GM12878 (cell line): ENCODE measurements at regions not wholly inside any gene's neighbourhood (a gene's known extent, or its start where the extent isn't known, plus 50 kb on each side); places are given as distances from the start of the nearest gene placed in this dataset.

Source experiments
- ATAC-seq: fragments of 200-7000 bp; cut with Tn5 transposase; 3 replicates; pipeline ENCODE4 v1.9.1; 2020; ENCODE audit warnings: mild to moderate bottlenecking, moderate library complexity
- BruUV-seq: library from RNA; stranded (reverse); fragments of 400-500 nt; replicated peaks from 2 replicates; lab custom pipeline; 2021; lab: Mats Ljungman, UMichigan
- CTCF ChIA-PET: fragments of 300-600 bp; sonication (Branson Sonifier 250); formaldehyde crosslinking; extraction: SDS; loops from one replicate; lab custom pipeline; 2021; ENCODE audit warnings: inconsistent platforms; lab: Yijun Ruan, JAX
- POLR2A ChIA-PET: fragments of 350-600 bp; formaldehyde crosslinking; extraction: SDS; loops from one replicate; lab custom pipeline; 2021; ENCODE audit warnings: inconsistent platforms; lab: Charles Lee
- RAD21 ChIA-PET: fragments of 300-600 bp; sonication (Branson Sonifier 250); formaldehyde crosslinking; loops from one replicate; lab custom pipeline; 2023; ENCODE audit warnings: antibody characterized with exemption; ENCODE audit not compliant: unreplicated experiment; lab: Charles Lee
- SMC1A ChIA-PET: fragments of 300-600 bp; sonication (Branson Sonifier 250); formaldehyde crosslinking; loops from one replicate; lab custom pipeline; 2023; ENCODE audit not compliant: unreplicated experiment, uncharacterized antibody; lab: Charles Lee
- DNase-seq: peaks from one replicate; pipeline ENCODE4 v3.0.0-alpha.2; 2011; ENCODE audit warnings: low read depth, low spot score
- FAIRE-seq: peaks from 3 replicates; lab custom pipeline; 2011; peaks lifted over from hg19 to GRCh38; lab: Jason Lieb, UNC
- H2AFZ ChIP-seq: 2 replicates; pipeline ENCODE4 v1.6.0; 2011; ENCODE audit warnings: low read depth, low read length, control low read depth; ENCODE audit not compliant: control insufficient read depth
- H3K27ac ChIP-seq: 2 replicates; pipeline ENCODE4 v1.5.1; 2011; ENCODE audit warnings: control low read depth; ENCODE audit not compliant: control insufficient read depth, insufficient read depth
- H3K27me3 ChIP-seq, 2 experiments: replicated peaks in 1 of 2; 2 replicates each; pipeline versions ENCODE4 v1.6.0 to v1.6.1; 2011; ENCODE audit warnings: low read length in 1 of 2; ENCODE audit not compliant: control insufficient read depth in 2 of 2, insufficient read depth in 2 of 2
- H3K36me3 ChIP-seq, 2 experiments: 2 replicates each; pipeline ENCODE4 v1.5.1; 2011; ENCODE audit warnings: low read length in 1 of 2; ENCODE audit not compliant: control insufficient read depth in 2 of 2, insufficient read depth in 2 of 2
- H3K4me1 ChIP-seq: 2 replicates; pipeline ENCODE4 v1.6.1; 2011; ENCODE audit warnings: mild to moderate bottlenecking, low read length, moderate library complexity, mixed read lengths; ENCODE audit not compliant: control insufficient read depth, insufficient read depth
- H3K4me2 ChIP-seq: 2 replicates; pipeline ENCODE4 v1.6.0; 2011; ENCODE audit warnings: control low read depth; ENCODE audit not compliant: control insufficient read depth, insufficient read depth
- H3K4me3 ChIP-seq: fragments of 200-600 bp; sonication (generic); 2 replicates; pipeline ENCODE4 v1.5.1; 2016
- H3K79me2 ChIP-seq: 2 replicates; pipeline ENCODE4 v1.6.0; 2011; ENCODE audit warnings: low read length; ENCODE audit not compliant: control insufficient read depth, insufficient read depth
- H3K9ac ChIP-seq: 2 replicates; pipeline ENCODE4 v1.8.0; 2011; ENCODE audit warnings: low read length, control low read depth, mixed read lengths; ENCODE audit not compliant: control insufficient read depth, insufficient read depth
- H3K9me3 ChIP-seq: replicated peaks from 3 replicates; pipeline ENCODE4 v1.5.1; 2011; ENCODE audit warnings: mild to moderate bottlenecking, low read length; ENCODE audit not compliant: control insufficient read depth, insufficient read depth
- H4K20me1 ChIP-seq: 2 replicates; pipeline ENCODE4 v1.6.0; 2011; ENCODE audit not compliant: control insufficient read depth, insufficient read depth
- CUX1 ChIP-seq: IDR thresholded peaks from 2 replicates; pipeline ENCODE4 v1.6.1; 2012; ENCODE audit warnings: improper control_type of control experiment, low read depth, low read length; ENCODE audit not compliant: insufficient replicate concordance
- EP300 ChIP-seq, 2 experiments: fragments of 150-350 bp in 1 of 2; IDR thresholded peaks; 2 replicates each; pipeline ENCODE4 v1.6.1; 2011 to 2012; ENCODE audit warnings: low read depth in 2 of 2, low read length in 2 of 2, borderline replicate concordance in 1 of 2, improper control_type of control experiment in 1 of 2, inconsistent platforms in 1 of 2; ENCODE audit not compliant: control insufficient read depth in 1 of 2
- HCFC1 ChIP-seq: fragments of 150-350 bp; IDR thresholded peaks from 2 replicates; pipeline ENCODE4 v1.6.1; 2014; ENCODE audit warnings: low read length
- HDAC6 ChIP-seq: fragments of 200-600 bp; sonication (generic); IDR thresholded peaks from one replicate; pipeline ENCODE4 v1.8.0; 2017; ENCODE audit warnings: antibody characterized with exemption; ENCODE audit not compliant: unreplicated experiment
- LARP7 ChIP-seq: fragments of 450-650 bp; IDR thresholded peaks from 2 replicates; pipeline ENCODE4 v1.6.1; 2017; ENCODE audit warnings: mild to moderate bottlenecking
- POLR2A ChIP-seq: IDR thresholded peaks from 2 replicates; pipeline ENCODE4 v1.6.1; 2011; ENCODE audit warnings: low read depth, mild to moderate bottlenecking, low read length
- POLR2AphosphoS5 ChIP-seq: IDR thresholded peaks from 2 replicates; pipeline ENCODE4 v1.6.1; 2011; ENCODE audit warnings: mild to moderate bottlenecking, low read length, inconsistent platforms
- PRDM15 ChIP-seq: fragments of 450-650 bp; formaldehyde crosslinking; IDR thresholded peaks from 2 replicates; pipeline ENCODE4 v1.4.0; 2020; ENCODE audit warnings: mild to moderate bottlenecking, moderate library complexity
- SUZ12 ChIP-seq: fragments of 200-600 bp; sonication (generic); IDR thresholded peaks from one replicate; pipeline ENCODE4 v1.6.1; 2018; ENCODE audit warnings: antibody characterized with exemption, mild to moderate bottlenecking; ENCODE audit not compliant: unreplicated experiment
- YBX1 ChIP-seq: fragments of 450-650 bp; IDR thresholded peaks from 2 replicates; pipeline ENCODE4 v1.6.1; 2016; ENCODE audit warnings: antibody characterized with exemption
- ZBED1 ChIP-seq: IDR thresholded peaks from 2 replicates; pipeline ENCODE4 v1.6.1; 2016; ENCODE audit warnings: borderline replicate concordance
- ZNF24 ChIP-seq: fragments of 450-650 bp; IDR thresholded peaks from 2 replicates; pipeline ENCODE4 v1.6.1; 2017; ENCODE audit warnings: antibody characterized with exemption, mild to moderate bottlenecking
- WGBS: methylation state at CpG from one replicate; pipeline ENCODE4 v1.1.6; 2016; ENCODE audit warnings: low lambda C conversion rate; ENCODE audit not compliant: insufficient replicate concordance, insufficient coverage; ENCODE audit errors: missing lambda C conversion rate; 5-methylcytosine and 5-hydroxymethylcytosine counted together
- in situ Hi-C: fragments of 300-500 bp; cut with MboI; formaldehyde crosslinking; loops from 9 replicates; pipeline ENCODE4 v1.14.3; 2018; ENCODE audit warnings: mixed read lengths
- intact Hi-C: fragments of 100-400 bp; cut with micrococcal nuclease; formaldehyde crosslinking; loops from one replicate; pipeline ENCODE4 v1.14.2; 2022; ENCODE audit not compliant: unreplicated experiment

GRCh38 chr1:113217447-113218208 lies 144.6 kb downstream of the LRIG2 start:
- ATAC-seq: no peak
- intact Hi-C loops: no loop called here
- Histone ChIP-seq H3K4me1 (no peaks in the 10 kb centered on the region), H3K27ac (no peak overlapping the region), H3K27me3 (no peaks in the 10 kb centered on the region; a peak in 1 of 4 replicates), H3K36me3 (no peaks in the 10 kb centered on the region), H3K4me2 (no peak overlapping the region), H3K79me2 (no peaks in the 10 kb centered on the region), H3K9ac (no peak overlapping the region), H2AFZ (no peak overlapping the region), H3K4me3 (no peak overlapping the region), H3K9me3 (no peaks in the 10 kb centered on the region; the same call in 2 of the 3 replicates), H4K20me1 (no peaks in the 10 kb centered on the region)
- BruUV-seq: no TSS peak
- no peak for FAIRE-seq
- DNase-seq: no peak
- ChIA-PET RAD21 (no interaction called here), POLR2A (no interaction called here), CTCF (no interaction called here), SMC1A (interaction anchor here (1.0 kb wide), 1 partner anchor 10 kb away, joined by 3 read pairs; no protein-coding TSS in a partner anchor)
- in situ Hi-C loops: no loop called here
- WGBS: 57% methylated on average over 7 of the region's 7 CpGs
- no peak for TF ChIP-seq POLR2AphosphoS5
- no peak for TF ChIP-seq CUX1
- no peak for TF ChIP-seq LARP7
- no peak for TF ChIP-seq SUZ12
- no peak for TF ChIP-seq ZNF24
- TF ChIP-seq HCFC1: no peak
- no peak for TF ChIP-seq HDAC6
- no peak for TF ChIP-seq PRDM15 (CRISPR knock-in tag)
- no peak for TF ChIP-seq YBX1
- TF ChIP-seq EP300 (IDR thresholded peaks at IDR 0.05; ENCODE audit: borderline replicate concordance in 1 of 2, control insufficient read depth in 1 of 2, low read depth in 2 of 2, low read length in 2 of 2): no peak
- TF ChIP-seq POLR2A: no peak
- no peak for TF ChIP-seq ZBED1
